ENCODE measurements at regions not wholly inside any gene's neighbourhood (a gene's known extent, or its start where the extent isn't known, plus 50 kb on each side); places are given as distances from the start of the nearest gene placed in this dataset.
A peak's percentile ranks its signal among the peaks of the same experiment; 100 is the strongest.

- Histone ChIP-seq H3K36me3 (ENCODE audit: control insufficient read depth, insufficient read depth, low read length) (no peaks in the 10 kb centered on the region), H3K4me3 (ENCODE audit: low read length) (no peak overlapping the region), H3K27me3 (ENCODE audit: control insufficient read depth, insufficient read depth, low read length) (no peaks in the 10 kb centered on the region), H3K4me1 (ENCODE audit: control insufficient read depth, insufficient read depth, low read length) (peaks cover 6% of the 10 kb centered on the region), H3K27ac (ENCODE audit: low read length) (no peak overlapping the region), H3K9me3 (replicated peaks; ENCODE audit: control insufficient read depth, low read depth, low read length) (no peaks in the 10 kb centered on the region)
- DNase-seq: no peak
Measured at GRCh38 chr12:92615086-92615485, 87.7 kb upstream of the PLEKHG7 start.

GRCh38 chr12:92614502-92614901, 88.3 kb upstream of the PLEKHG7 start:
- 100% methylated on average over 2 of the region's 4 CpGs for WGBS (ENCODE audit: insufficient coverage)
- Histone ChIP-seq H3K36me3 (ENCODE audit: control insufficient read depth, insufficient read depth, low read length) (no peaks in the 10 kb centered on the region), H3K4me3 (ENCODE audit: low read length) (no peak overlapping the region), H3K27me3 (ENCODE audit: control insufficient read depth, insufficient read depth, low read length) (no peaks in the 10 kb centered on the region), H3K9me3 (replicated peaks; ENCODE audit: control insufficient read depth, low read depth, low read length) (no peaks in the 10 kb centered on the region), H3K4me1 (ENCODE audit: control insufficient read depth, insufficient read depth, low read length) (peaks cover 4% of the 10 kb centered on the region), H3K27ac (ENCODE audit: low read length) (no peak overlapping the region)
- DNase-seq: no peak

- Histone ChIP-seq H3K27ac (ENCODE audit: low read length) (no peak overlapping the region), H3K4me1 (ENCODE audit: control insufficient read depth, insufficient read depth, low read length) (peaks cover 1% of the 10 kb centered on the region), H3K9me3 (replicated peaks; ENCODE audit: control insufficient read depth, low read depth, low read length) (no peaks in the 10 kb centered on the region), H3K36me3 (ENCODE audit: control insufficient read depth, insufficient read depth, low read length) (no peaks in the 10 kb centered on the region), H3K27me3 (ENCODE audit: control insufficient read depth, insufficient read depth, low read length) (no peaks in the 10 kb centered on the region), H3K4me3 (ENCODE audit: low read length) (no peak overlapping the region)
- no CpG with 5 or more reads among the region's 2 CpGs for WGBS (ENCODE audit: insufficient coverage)
- no peak for DNase-seq
Measured at GRCh38 chr12:92614001-92614400, 88.8 kb upstream of the PLEKHG7 start.

- DNase-seq: no peak
- H3K27me3 ChIP-seq (ENCODE audit: control insufficient read depth, insufficient read depth, low read length): no peaks in the 10 kb centered on the region
- no peaks in the 10 kb centered on the region for H3K4me1 ChIP-seq (ENCODE audit: control insufficient read depth, insufficient read depth, low read length)
- H3K36me3 ChIP-seq (ENCODE audit: control insufficient read depth, insufficient read depth, low read length): no peaks in the 10 kb centered on the region
- WGBS (ENCODE audit: insufficient coverage): 85% methylated on average over 2 of the region's 2 CpGs
- H3K9me3 ChIP-seq (replicated peaks; ENCODE audit: control insufficient read depth, low read depth, low read length): no peaks in the 10 kb centered on the region
- H3K27ac ChIP-seq (ENCODE audit: low read length): no peak overlapping the region
- H3K4me3 ChIP-seq (ENCODE audit: low read length): no peak overlapping the region
Measured at GRCh38 chr12:92612611-92613010, 90.2 kb upstream of the PLEKHG7 start.

- Histone ChIP-seq H3K27ac (ENCODE audit: low read length) (no peak overlapping the region), H3K36me3 (ENCODE audit: control insufficient read depth, insufficient read depth, low read length) (no peaks in the 10 kb centered on the region), H3K9me3 (replicated peaks; ENCODE audit: control insufficient read depth, low read depth, low read length) (no peaks in the 10 kb centered on the region), H3K27me3 (ENCODE audit: control insufficient read depth, insufficient read depth, low read length) (no peaks in the 10 kb centered on the region), H3K4me3 (ENCODE audit: low read length) (no peak overlapping the region), H3K4me1 (ENCODE audit: control insufficient read depth, insufficient read depth, low read length) (no peaks in the 10 kb centered on the region)
- peak; percentile 66 for DNase-seq
- 59% methylated on average over 3 of the region's 8 CpGs for WGBS (ENCODE audit: insufficient coverage)
Measured at GRCh38 chr12:92608151-92609091, 94.4 kb upstream of the PLEKHG7 start.

- DNase-seq: no peak
- Histone ChIP-seq H3K36me3 (ENCODE audit: control insufficient read depth, insufficient read depth, low read length) (no peaks in the 10 kb centered on the region), H3K9me3 (replicated peaks; ENCODE audit: control insufficient read depth, low read depth, low read length) (no peaks in the 10 kb centered on the region), H3K27ac (ENCODE audit: low read length) (no peak overlapping the region), H3K27me3 (ENCODE audit: control insufficient read depth, insufficient read depth, low read length) (no peaks in the 10 kb centered on the region), H3K4me3 (ENCODE audit: low read length) (no peak overlapping the region), H3K4me1 (ENCODE audit: control insufficient read depth, insufficient read depth, low read length) (no peaks in the 10 kb centered on the region)
- no CpG with 5 or more reads among the region's 2 CpGs for WGBS (ENCODE audit: insufficient coverage)
Measured at GRCh38 chr12:92606956-92607355, 95.8 kb upstream of the PLEKHG7 start.

GRCh38 chr12:92605621-92606170, 97.1 kb upstream of the PLEKHG7 start:
- Histone ChIP-seq H3K27ac (ENCODE audit: low read length) (no peak overlapping the region), H3K27me3 (ENCODE audit: control insufficient read depth, insufficient read depth, low read length) (no peaks in the 10 kb centered on the region), H3K4me1 (ENCODE audit: control insufficient read depth, insufficient read depth, low read length) (no peaks in the 10 kb centered on the region), H3K4me3 (ENCODE audit: low read length) (no peak overlapping the region), H3K36me3 (ENCODE audit: control insufficient read depth, insufficient read depth, low read length) (no peaks in the 10 kb centered on the region), H3K9me3 (replicated peaks; ENCODE audit: control insufficient read depth, low read depth, low read length) (no peaks in the 10 kb centered on the region)
- DNase-seq: no peak
- WGBS (ENCODE audit: insufficient coverage): no CpG with 5 or more reads among the region's 3 CpGs

- Histone ChIP-seq H3K4me3 (ENCODE audit: low read length) (no peak overlapping the region), H3K27me3 (ENCODE audit: control insufficient read depth, insufficient read depth, low read length) (no peaks in the 10 kb centered on the region), H3K36me3 (ENCODE audit: control insufficient read depth, insufficient read depth, low read length) (no peaks in the 10 kb centered on the region), H3K9me3 (replicated peaks; ENCODE audit: control insufficient read depth, low read depth, low read length) (peaks cover 7% of the 10 kb centered on the region), H3K27ac (ENCODE audit: low read length) (no peak overlapping the region), H3K4me1 (ENCODE audit: control insufficient read depth, insufficient read depth, low read length) (no peaks in the 10 kb centered on the region)
- DNase-seq: peak; percentile 80
Measured at GRCh38 chr12:92604786-92605185, 98.0 kb upstream of the PLEKHG7 start.

GRCh38 chr12:92603741-92604432, 98.9 kb upstream of the PLEKHG7 start:
- Histone ChIP-seq H3K9me3 (replicated peaks; ENCODE audit: control insufficient read depth, low read depth, low read length) (peaks cover 9% of the 10 kb centered on the region), H3K27me3 (ENCODE audit: control insufficient read depth, insufficient read depth, low read length) (no peaks in the 10 kb centered on the region), H3K36me3 (ENCODE audit: control insufficient read depth, insufficient read depth, low read length) (no peaks in the 10 kb centered on the region), H3K4me3 (ENCODE audit: low read length) (no peak overlapping the region), H3K4me1 (ENCODE audit: control insufficient read depth, insufficient read depth, low read length) (no peaks in the 10 kb centered on the region), H3K27ac (ENCODE audit: low read length) (no peak overlapping the region)
- WGBS (ENCODE audit: insufficient coverage): no CpG with 5 or more reads among the region's 2 CpGs
- no peak for DNase-seq

- no peak for DNase-seq
- Histone ChIP-seq H3K27ac (ENCODE audit: low read length) (no peak overlapping the region), H3K4me1 (ENCODE audit: control insufficient read depth, insufficient read depth, low read length) (no peaks in the 10 kb centered on the region), H3K27me3 (ENCODE audit: control insufficient read depth, insufficient read depth, low read length) (no peaks in the 10 kb centered on the region), H3K9me3 (replicated peaks; ENCODE audit: control insufficient read depth, low read depth, low read length) (peaks cover 9% of the 10 kb centered on the region), H3K4me3 (ENCODE audit: low read length) (no peak overlapping the region), H3K36me3 (ENCODE audit: control insufficient read depth, insufficient read depth, low read length) (no peaks in the 10 kb centered on the region)
- no CpG with 5 or more reads among the region's 2 CpGs for WGBS (ENCODE audit: insufficient coverage)
Measured at GRCh38 chr12:92602930-92603623, 99.7 kb upstream of the PLEKHG7 start.

Data from muscle of leg (tissue), 3 donors.